Mesenchymal stem cell (in vitro differentiated cells and primary cell): ENCODE measurements at regions not wholly inside any gene's neighbourhood (a gene's known extent, or its start where the extent isn't known, plus 50 kb on each side); places are given as distances from the start of the nearest gene placed in this dataset.

Experiments
- DNase-seq: peaks from one replicate; pipeline ENCODE4 v3.0.0-alpha.2; 2013
- H2AFZ ChIP-seq: one replicate; pipeline ENCODE4 v1.6.1; 2013; ENCODE audit warnings: low read depth, mild to moderate bottlenecking, control low read depth, inconsistent platforms, low read length, moderate library complexity
- H2AK5ac ChIP-seq: 2 replicates; pipeline ENCODE4 v1.6.1; 2013; ENCODE audit warnings: low read length, moderate library complexity, mild to moderate bottlenecking, inconsistent platforms; ENCODE audit not compliant: severe bottlenecking
- H2BK120ac ChIP-seq: one replicate; pipeline ENCODE4 v1.6.1; 2013; ENCODE audit warnings: low read depth, mild to moderate bottlenecking, inconsistent platforms, low read length, moderate library complexity
- H2BK12ac ChIP-seq, 2 experiments: one replicate each; pipeline ENCODE4 v1.6.1; 2013; ENCODE audit warnings: inconsistent platforms in 2 of 2, low read length in 2 of 2, mild to moderate bottlenecking in 2 of 2, moderate library complexity in 2 of 2, control low read depth in 1 of 2
- H2BK15ac ChIP-seq: one replicate; pipeline ENCODE4 v1.6.1; 2013; ENCODE audit warnings: mild to moderate bottlenecking, low read depth, inconsistent platforms; ENCODE audit not compliant: poor library complexity, severe bottlenecking
- H2BK5ac ChIP-seq: 2 replicates; pipeline ENCODE4 v1.6.1; 2013; ENCODE audit warnings: low read depth, mild to moderate bottlenecking, low read length, control low read depth, inconsistent platforms; ENCODE audit not compliant: poor library complexity, severe bottlenecking
- H3K14ac ChIP-seq, 2 experiments: one replicate each; pipeline ENCODE4 v1.6.1; 2013; ENCODE audit warnings: inconsistent platforms in 2 of 2, low read length in 2 of 2, control low read depth in 1 of 2, mild to moderate bottlenecking in 1 of 2, moderate library complexity in 1 of 2
- H3K18ac ChIP-seq, 2 experiments: one replicate each; pipeline ENCODE4 v1.6.1; 2013; ENCODE audit warnings: inconsistent platforms in 2 of 2, low read length in 2 of 2, control low read depth in 1 of 2, low read depth in 1 of 2, mild to moderate bottlenecking in 1 of 2
- H3K23ac ChIP-seq, 2 experiments: one replicate each; pipeline ENCODE4 v1.6.1; 2013; ENCODE audit warnings: inconsistent platforms in 2 of 2, low read length in 2 of 2, mild to moderate bottlenecking in 2 of 2, moderate library complexity in 2 of 2, control low read depth in 1 of 2
- H3K27ac ChIP-seq: 2 replicates; pipeline ENCODE4 v1.5.1; 2013; ENCODE audit warnings: mild to moderate bottlenecking, moderate library complexity, low read length, control low read depth, inconsistent platforms; ENCODE audit not compliant: poor library complexity, severe bottlenecking
- H3K27me3 ChIP-seq, 2 experiments: 2 replicates each; pipeline versions ENCODE4 v1.6.1 to v1.7.0; 2013; ENCODE audit warnings: low read length in 2 of 2, mild to moderate bottlenecking in 2 of 2, moderate library complexity in 2 of 2, control low read depth in 1 of 2, inconsistent platforms in 1 of 2; ENCODE audit not compliant: control insufficient read depth in 1 of 2, insufficient read depth in 1 of 2
- H3K36me3 ChIP-seq, 2 experiments: 2 replicates each; pipeline versions ENCODE4 v1.6.1 to v1.7.0; 2013; ENCODE audit warnings: low read length in 2 of 2, control low read depth in 1 of 2, inconsistent platforms in 1 of 2, low read depth in 1 of 2, mild to moderate bottlenecking in 1 of 2; ENCODE audit not compliant: insufficient read depth in 2 of 2, control insufficient read depth in 1 of 2
- H3K4ac ChIP-seq, 2 experiments: one replicate each; pipeline ENCODE4 v1.6.1; 2013; ENCODE audit warnings: inconsistent platforms in 2 of 2, low read length in 2 of 2, mild to moderate bottlenecking in 2 of 2, moderate library complexity in 2 of 2, control low read depth in 1 of 2, low read depth in 1 of 2
- H3K4me1 ChIP-seq: 2 replicates; pipeline ENCODE4 v1.6.1; 2013; ENCODE audit warnings: low read depth, low read length, control low read depth; ENCODE audit not compliant: control insufficient read depth, insufficient read depth
- H3K4me2 ChIP-seq: 2 replicates; pipeline ENCODE4 v1.6.1; 2013; ENCODE audit warnings: low read length, mild to moderate bottlenecking, inconsistent platforms; ENCODE audit not compliant: poor library complexity, severe bottlenecking
- H3K4me3 ChIP-seq, 2 experiments: 2 replicates each; pipeline versions ENCODE4 v1.5.1 to v1.7.0; 2013; ENCODE audit warnings: low read length in 2 of 2, mild to moderate bottlenecking in 2 of 2, control low read depth in 1 of 2, low read depth in 1 of 2; ENCODE audit not compliant: insufficient read depth in 1 of 2
- H3K79me1 ChIP-seq: replicated peaks from 2 replicates; pipeline ENCODE4 v1.6.1; 2013; ENCODE audit warnings: mild to moderate bottlenecking, control low read depth, low read length, inconsistent platforms; ENCODE audit not compliant: poor library complexity, severe bottlenecking
- H3K9ac ChIP-seq: 2 replicates; pipeline ENCODE4 v1.7.0; 2013; ENCODE audit warnings: mild to moderate bottlenecking, low read length, moderate library complexity
- H3K9me3 ChIP-seq: 2 replicates; pipeline ENCODE4 v1.7.0; 2013; ENCODE audit warnings: mild to moderate bottlenecking, low read length; ENCODE audit not compliant: control insufficient read depth
- H4K8ac ChIP-seq: one replicate; pipeline ENCODE4 v1.6.1; 2013; ENCODE audit warnings: inconsistent platforms, mild to moderate bottlenecking, low read length, moderate library complexity
- H4K91ac ChIP-seq: one replicate; pipeline ENCODE4 v1.6.1; 2013; ENCODE audit warnings: mild to moderate bottlenecking, low read length, inconsistent platforms
- WGBS: methylation state at CpG from one replicate; pipeline ENCODE4 v1.1.7; 2013; ENCODE audit warnings: mixed read lengths; 5-methylcytosine and 5-hydroxymethylcytosine counted together

- 100% methylated on average over 4 of the region's 4 CpGs for WGBS
These were observed 161.5 kb upstream of the TPM1 start for GRCh38 chr15:62881056-62881455.

GRCh38 chr15:62883938-62884479 is 158.5 kb upstream of the TPM1 start:
- no peak overlapping the region for H3K23ac ChIP-seq
- H3K9ac ChIP-seq = no peak overlapping the region
- peaks cover 10% of the 10 kb centered on the region for H3K4me1 ChIP-seq
- H3K79me1 ChIP-seq = no peaks in the 10 kb centered on the region
- no peak for DNase-seq
- H2BK12ac ChIP-seq = no peak overlapping the region
- H3K4ac ChIP-seq = no peak overlapping the region
- 74% methylated on average over 7 of the region's 7 CpGs for WGBS
- H2AFZ ChIP-seq = no peak overlapping the region
- no peak overlapping the region for H3K4me2 ChIP-seq
- H2BK5ac ChIP-seq = no peak overlapping the region
- H4K8ac ChIP-seq = no peak overlapping the region
- H3K14ac ChIP-seq = no peak overlapping the region
- H2BK15ac ChIP-seq = no peak overlapping the region
- no peaks in the 10 kb centered on the region for H3K9me3 ChIP-seq
- H3K4me3 ChIP-seq = no peak overlapping the region
- no peaks in the 10 kb centered on the region for H3K27me3 ChIP-seq
- no peak overlapping the region for H2BK120ac ChIP-seq
- H4K91ac ChIP-seq = no peak overlapping the region
- H2AK5ac ChIP-seq = no peak overlapping the region
- no peak overlapping the region for H3K27ac ChIP-seq
- no peak overlapping the region for H3K18ac ChIP-seq
- no peaks in the 10 kb centered on the region for H3K36me3 ChIP-seq

More at GRCh38 chr15:62881056-62881455, 161.5 kb upstream of the TPM1 start:
- no peak overlapping the region for H2AK5ac ChIP-seq
- H2BK120ac ChIP-seq = no peak overlapping the region
- no peaks in the 10 kb centered on the region for H3K9me3 ChIP-seq
- H3K4ac ChIP-seq = no peak overlapping the region
- no peak overlapping the region for H2BK12ac ChIP-seq
- H3K4me3 ChIP-seq = no peak overlapping the region
- no peak overlapping the region for H3K23ac ChIP-seq
- no peak overlapping the region for H2BK5ac ChIP-seq
- no peaks in the 10 kb centered on the region for H3K27me3 ChIP-seq
- no peaks in the 10 kb centered on the region for H3K4me1 ChIP-seq
- no peak overlapping the region for H4K91ac ChIP-seq
- H3K18ac ChIP-seq = no peak overlapping the region
- no peaks in the 10 kb centered on the region for H3K79me1 ChIP-seq
- H4K8ac ChIP-seq = no peak overlapping the region
- no peak overlapping the region for H2AFZ ChIP-seq
- no peak overlapping the region for H3K4me2 ChIP-seq
- no peak overlapping the region for H3K9ac ChIP-seq
- no peak overlapping the region for H3K27ac ChIP-seq
- no peaks in the 10 kb centered on the region for H3K36me3 ChIP-seq
- DNase-seq = no peak
- no peak overlapping the region for H3K14ac ChIP-seq
- no peak overlapping the region for H2BK15ac ChIP-seq

GRCh38 chr15:62886431-62887071 is 156.0 kb upstream of the TPM1 start:
- H3K9me3 ChIP-seq = no peaks in the 10 kb centered on the region
- peak overlapping the region; percentile 82 for H2BK5ac ChIP-seq
- H3K4me2 ChIP-seq = peak overlapping the region; percentile 62
- peak overlapping the region; percentile 45 for H2AK5ac ChIP-seq
- H3K27me3 ChIP-seq = no peaks in the 10 kb centered on the region
- H3K27ac ChIP-seq = peak overlapping the region; percentile 78
- H3K14ac ChIP-seq = no peak overlapping the region
- no peaks in the 10 kb centered on the region for H3K36me3 ChIP-seq
- peak overlapping the region in 1 of 2 experiments; percentile 13 for H3K4ac ChIP-seq
- DNase-seq = peak; percentile 31
- H3K9ac ChIP-seq = peak overlapping the region; percentile 7
- H3K79me1 ChIP-seq = peaks cover 1% of the 10 kb centered on the region
- no peak overlapping the region for H2BK120ac ChIP-seq
- peak overlapping the region; percentile 91 for H4K8ac ChIP-seq
- H2AFZ ChIP-seq = no peak overlapping the region
- H2BK12ac ChIP-seq = peak overlapping the region; percentile 19 to 75
- 39% methylated on average over 12 of the region's 13 CpGs for WGBS
- no peak overlapping the region for H2BK15ac ChIP-seq
- H3K4me3 ChIP-seq = peak overlapping the region in 1 of 2 experiments; percentile 43
- H3K4me1 ChIP-seq = peaks cover 15% of the 10 kb centered on the region
- H3K23ac ChIP-seq = no peak overlapping the region
- H3K18ac ChIP-seq = peak overlapping the region; percentile 67 to 86
- peak overlapping the region; percentile 78 for H4K91ac ChIP-seq

- Histone ChIP-seq H2AFZ (no peak overlapping the region), H3K4me1 (peaks cover 15% of the 10 kb centered on the region), H3K4ac (no peak overlapping the region), H2AK5ac (peak overlapping the region; percentile 77), H3K27me3 (no peaks in the 10 kb centered on the region), H3K9ac (peak overlapping the region; percentile 7), H3K14ac (no peak overlapping the region), H2BK15ac (no peak overlapping the region), H3K4me3 (peak overlapping the region in 1 of 2 experiments; percentile 43), H2BK5ac (peak overlapping the region; percentile 82), H4K91ac (no peak overlapping the region), H3K9me3 (no peaks in the 10 kb centered on the region), H3K18ac (peak overlapping the region in 1 of 2 experiments; percentile 44), H4K8ac (no peak overlapping the region), H2BK12ac (no peak overlapping the region), H3K4me2 (peak overlapping the region; percentile 62), H3K27ac (peak overlapping the region; percentile 78), H3K79me1 (peaks cover 1% of the 10 kb centered on the region), H3K23ac (no peak overlapping the region), H2BK120ac (no peak overlapping the region), H3K36me3 (no peaks in the 10 kb centered on the region)
- DNase-seq = no peak
- WGBS = 33% methylated on average over 3 of the region's 7 CpGs
These were observed 155.4 kb upstream of the TPM1 start for GRCh38 chr15:62887113-62887570.
